IMR-90 (cell line): ENCODE measurements at regions not wholly inside any gene's neighbourhood (a gene's known extent, or its start where the extent isn't known, plus 50 kb on each side); places are given as distances from the start of the nearest gene placed in this dataset.

Experiments
- ATAC-seq: fragments of 200-7000 bp; cut with Tn5 transposase; 2 replicates; pipeline ENCODE4 v1.9.1; 2020; ENCODE audit warnings: low read depth, mild to moderate bottlenecking, moderate library complexity
- BruUV-seq: library from RNA; stranded (reverse); fragments of 400-500 nt; replicated peaks from 2 replicates; lab custom pipeline; 2021; lab: Mats Ljungman, UMichigan
- CTCF ChIA-PET: fragments of 300-600 bp; formaldehyde crosslinking; extraction: SDS; loops from one replicate; lab custom pipeline; 2021; ENCODE audit warnings: antibody characterized with exemption; lab: Yijun Ruan, JAX
- POLR2A ChIA-PET: fragments of 300-600 bp; sonication (Branson Sonifier 250); formaldehyde crosslinking; loops from one replicate; lab custom pipeline; 2022; ENCODE audit warnings: antibody characterized with exemption; ENCODE audit not compliant: unreplicated experiment; lab: Charles Lee
- DNase-seq: peaks from one replicate; pipeline ENCODE4 v3.0.0; 2013
- H2AFZ ChIP-seq: replicated peaks from 2 replicates; pipeline ENCODE3; 2013; ENCODE audit warnings: low read length, mild to moderate bottlenecking; ENCODE audit not compliant: poor library complexity
- H2AK5ac ChIP-seq: 2 replicates; pipeline ENCODE4 v1.6.1; 2013; ENCODE audit warnings: low read depth, low read length, inconsistent platforms
- H2AK9ac ChIP-seq: replicated peaks from 2 replicates; pipeline ENCODE3; 2013; ENCODE audit warnings: mild to moderate bottlenecking, low read depth, low read length, moderate library complexity; ENCODE audit not compliant: poor library complexity
- H2BK120ac ChIP-seq: 2 replicates; pipeline ENCODE4 v1.6.1; 2013; ENCODE audit warnings: low read depth, low read length, inconsistent platforms
- H2BK15ac ChIP-seq: 3 replicates; pipeline ENCODE4 v1.6.1; 2013; ENCODE audit warnings: low read depth, low read length, inconsistent platforms
- H2BK20ac ChIP-seq: 2 replicates; pipeline ENCODE4 v1.6.1; 2013; ENCODE audit warnings: low read depth, mild to moderate bottlenecking, inconsistent platforms, low read length, moderate library complexity
- H2BK5ac ChIP-seq: 2 replicates; pipeline ENCODE4 v1.6.1; 2013; ENCODE audit warnings: mild to moderate bottlenecking, low read depth, low read length, inconsistent platforms; ENCODE audit not compliant: poor library complexity, severe bottlenecking
- H3K14ac ChIP-seq: replicated peaks from 2 replicates; pipeline ENCODE4 v1.6.1; 2013; ENCODE audit warnings: low read depth, low read length, inconsistent platforms
- H3K18ac ChIP-seq: 2 replicates; pipeline ENCODE4 v1.6.1; 2013; ENCODE audit warnings: low read depth, low read length, control low read depth
- H3K23ac ChIP-seq: 2 replicates; pipeline ENCODE4 v1.6.1; 2013; ENCODE audit warnings: low read depth, low read length, inconsistent platforms
- H3K27ac ChIP-seq: 2 replicates; pipeline ENCODE4 v1.5.1; 2013; ENCODE audit warnings: mild to moderate bottlenecking, control low read depth, low read length; ENCODE audit not compliant: insufficient read depth
- H3K27me3 ChIP-seq: 2 replicates; pipeline ENCODE4 v1.6.1; 2013; ENCODE audit warnings: low read length; ENCODE audit not compliant: control insufficient read depth, insufficient read depth
- H3K36me3 ChIP-seq: 2 replicates; pipeline ENCODE4 v1.6.1; 2013; ENCODE audit warnings: low read length, mixed read lengths; ENCODE audit not compliant: control insufficient read depth, insufficient read depth
- H3K4ac ChIP-seq: 2 replicates; pipeline ENCODE4 v1.6.1; 2013; ENCODE audit warnings: low read depth, low read length, inconsistent platforms
- H3K4me1 ChIP-seq: 2 replicates; pipeline ENCODE4 v1.6.1; 2013; ENCODE audit warnings: low read length, mixed read lengths; ENCODE audit not compliant: control insufficient read depth, insufficient read depth
- H3K4me2 ChIP-seq: 2 replicates; pipeline ENCODE4 v1.6.1; 2013; ENCODE audit warnings: low read depth, mild to moderate bottlenecking, control low read depth, low read length, moderate library complexity
- H3K4me3 ChIP-seq: 2 replicates; pipeline ENCODE4 v1.5.1; 2013; ENCODE audit warnings: low read depth, mild to moderate bottlenecking, control low read depth, low read length, moderate library complexity; ENCODE audit not compliant: insufficient read depth
- H3K56ac ChIP-seq: 2 replicates; pipeline ENCODE4 v1.6.1; 2013; ENCODE audit warnings: low read length, inconsistent platforms; ENCODE audit not compliant: insufficient read depth; ENCODE audit errors: extremely low read depth
- H3K79me1 ChIP-seq, 2 experiments: 2 replicates each; pipeline ENCODE4 v1.6.1; 2013; ENCODE audit warnings: low read length in 2 of 2, inconsistent platforms in 1 of 2, low read depth in 1 of 2
- H3K9ac ChIP-seq: 2 replicates; pipeline ENCODE4 v1.6.1; 2013; ENCODE audit warnings: low read depth, low read length, control low read depth
- H3K9me1 ChIP-seq: 2 replicates; pipeline ENCODE4 v1.6.1; 2013; ENCODE audit warnings: low read length, inconsistent platforms; ENCODE audit not compliant: insufficient read depth
- H3K9me3 ChIP-seq: 2 replicates; pipeline ENCODE4 v1.6.1; 2013; ENCODE audit warnings: low read length; ENCODE audit not compliant: control insufficient read depth, insufficient read depth
- H4K20me1 ChIP-seq: 2 replicates; pipeline ENCODE4 v1.6.1; 2013; ENCODE audit warnings: low read length, inconsistent platforms; ENCODE audit not compliant: insufficient read depth
- H4K5ac ChIP-seq: 2 replicates; pipeline ENCODE4 v1.6.1; 2013; ENCODE audit warnings: mild to moderate bottlenecking, low read depth, low read length, control low read depth
- H4K8ac ChIP-seq, 2 experiments: 2 replicates each; pipeline ENCODE4 v1.6.1; 2013; ENCODE audit warnings: low read depth in 2 of 2, low read length in 2 of 2, control low read depth in 1 of 2, inconsistent platforms in 1 of 2
- H4K91ac ChIP-seq: 2 replicates; pipeline ENCODE4 v1.6.1; 2013; ENCODE audit warnings: low read depth, low read length, inconsistent platforms; ENCODE audit not compliant: insufficient read depth
- BHLHE40 ChIP-seq: fragments of 150-350 bp; IDR thresholded peaks from 2 replicates; pipeline ENCODE4 v1.6.1; 2016; ENCODE audit warnings: mild to moderate bottlenecking, low read depth, low read length
- CEBPB ChIP-seq: IDR thresholded peaks from 2 replicates; pipeline ENCODE4 v1.6.1; 2012; ENCODE audit warnings: low read depth, low read length, improper control_type of control experiment
- CHD1 ChIP-seq: IDR thresholded peaks from 2 replicates; pipeline ENCODE4 v1.6.1; 2012; ENCODE audit warnings: low read depth, low read length, improper control_type of control experiment
- CTCF ChIP-seq: conservative IDR thresholded peaks from 2 replicates; pipeline ENCODE4 v1.5.1; 2012; ENCODE audit warnings: mild to moderate bottlenecking, low read depth, low read length, improper control_type of control experiment
- ELK1 ChIP-seq: fragments of 150-350 bp; IDR thresholded peaks from 2 replicates; pipeline ENCODE4 v1.6.1; 2016; ENCODE audit warnings: low read depth, mild to moderate bottlenecking, low read length, moderate library complexity, borderline replicate concordance
- FOS ChIP-seq: fragments of 150-350 bp; IDR thresholded peaks from 2 replicates; pipeline ENCODE4 v1.6.1; 2016; ENCODE audit warnings: low read depth, low read length
- MAFK ChIP-seq: IDR thresholded peaks from 2 replicates; pipeline ENCODE4 v1.6.1; 2012; ENCODE audit warnings: low read depth, low read length, improper control_type of control experiment
- MAZ ChIP-seq: IDR thresholded peaks from 2 replicates; pipeline ENCODE4 v1.6.1; 2012; ENCODE audit warnings: low read depth, mild to moderate bottlenecking, low read length, improper control_type of control experiment, moderate library complexity, borderline replicate concordance
- MXI1 ChIP-seq: IDR thresholded peaks from 2 replicates; pipeline ENCODE4 v1.6.1; 2012; ENCODE audit warnings: low read depth, mild to moderate bottlenecking, low read length, moderate library complexity, borderline replicate concordance
- NFE2L2 ChIP-seq: fragments of 150-350 bp; IDR thresholded peaks from 2 replicates; pipeline ENCODE4 v1.6.1; 2016; ENCODE audit warnings: low read depth, mild to moderate bottlenecking, low read length
- POLR2A ChIP-seq: IDR thresholded peaks from 2 replicates; pipeline ENCODE4 v1.6.1; 2012; ENCODE audit warnings: mild to moderate bottlenecking, low read depth, low read length
- RAD21 ChIP-seq: IDR thresholded peaks from 2 replicates; pipeline ENCODE4 v1.6.1; 2012; ENCODE audit warnings: low read length, improper control_type of control experiment
- RCOR1 ChIP-seq: IDR thresholded peaks from 2 replicates; pipeline ENCODE4 v1.6.1; 2012; ENCODE audit warnings: mild to moderate bottlenecking, low read length, improper control_type of control experiment; ENCODE audit not compliant: insufficient replicate concordance
- RFX5 ChIP-seq: IDR thresholded peaks from 2 replicates; pipeline ENCODE4 v1.8.0; 2012; ENCODE audit warnings: low read depth, mild to moderate bottlenecking, low read length, moderate library complexity
- SMC3 ChIP-seq: fragments of 150-350 bp; IDR thresholded peaks from 2 replicates; pipeline ENCODE4 v1.6.1; 2016; ENCODE audit warnings: low read depth, mild to moderate bottlenecking, antibody characterized with exemption, low read length, moderate library complexity
- USF2 ChIP-seq: fragments of 150-350 bp; IDR thresholded peaks from 2 replicates; pipeline ENCODE4 v1.6.1; 2017; ENCODE audit warnings: mild to moderate bottlenecking, antibody characterized with exemption, low read length, low read depth
- dilution Hi-C: fragments of 300-500 bp; cut with HindIII; formaldehyde crosslinking; loops from one replicate; pipeline ENCODE4 v1.14.3; 2018; ENCODE audit warnings: low sequenced_read_pairs; ENCODE audit not compliant: unreplicated experiment
- in situ Hi-C: fragments of 300-500 bp; cut with MboI; formaldehyde crosslinking; loops from 3 replicates; pipeline ENCODE4 v1.14.3; 2019; ENCODE audit warnings: low sequenced_read_pairs, inconsistent platforms, mixed read lengths
- intact Hi-C: fragments of 100-400 bp; cut with micrococcal nuclease; formaldehyde crosslinking; loops from 2 replicates; pipeline ENCODE4 v1.10.0; 2022

GRCh38 chr5:39755986-39756385 lies 331.2 kb upstream of the DAB2 start:
- Histone ChIP-seq H2AK9ac (no peak overlapping the region), H2AFZ (no peak overlapping the region), H2BK120ac (no peak overlapping the region), H2AK5ac (no peak overlapping the region), H3K14ac (no peak overlapping the region), H3K36me3 (no peaks in the 10 kb centered on the region), H3K23ac (no peak overlapping the region), H2BK20ac (no peak overlapping the region; the same call in 1 of the 2 replicates), H3K9me1 (peaks cover 2% of the 10 kb centered on the region; the same call in 1 of the 2 replicates), H3K4me1 (peaks cover 2% of the 10 kb centered on the region; the same call in 1 of the 2 replicates), H2BK15ac (no peak overlapping the region; the same call in 2 of the 3 replicates), H2BK5ac (peak overlapping the region; percentile 64), H3K27me3 (no peaks in the 10 kb centered on the region), H3K56ac (no peak overlapping the region), H3K4me3 (no peak overlapping the region), H3K4ac (no peak overlapping the region), H3K79me1 (no peaks in the 10 kb centered on the region), H3K27ac (peak overlapping the region; percentile 40; the same call in 1 of the 2 replicates), H4K8ac (no peak overlapping the region), H3K18ac (no peak overlapping the region), H3K9me3 (no peaks in the 10 kb centered on the region), H4K20me1 (no peaks in the 10 kb centered on the region), H4K5ac (no peak overlapping the region), H4K91ac (no peak overlapping the region), H3K4me2 (no peak overlapping the region), H3K9ac (no peak overlapping the region)
- in situ Hi-C loops: loop anchor here (25.0 kb wide), 1 partner anchor 369 kb away; no protein-coding TSS in a partner anchor
- dilution Hi-C loops: no loop called here
- POLR2A ChIA-PET: no interaction called here
- DNase-seq (peak; percentile 96), ATAC-seq (peak; percentile 61)
- no peak for TF ChIP-seq MAZ
- TF ChIP-seq MXI1: no peak
- TF ChIP-seq CTCF: no peak
- TF ChIP-seq SMC3: no peak
- TF ChIP-seq ELK1: no peak
- peak; percentile 94 for TF ChIP-seq MAFK
- peak; percentile 52 for TF ChIP-seq CEBPB
- no peak for TF ChIP-seq CHD1
- peak; percentile 37 for TF ChIP-seq RCOR1
- TF ChIP-seq POLR2A: no peak
- TF ChIP-seq FOS: peak; percentile 95
- no peak for TF ChIP-seq RAD21
- peak; percentile 99 for TF ChIP-seq NFE2L2
- TF ChIP-seq BHLHE40: no peak
- no peak for TF ChIP-seq USF2
- TF ChIP-seq RFX5: no peak
- BruUV-seq: no TSS peak
- intact Hi-C loops: no loop called here
- CTCF ChIA-PET: no interaction called here
